Kidney epithelial cell (primary cell): ENCODE measurements at regions not wholly inside any gene's neighbourhood (a gene's known extent, or its start where the extent isn't known, plus 50 kb on each side); places are given as distances from the start of the nearest gene placed in this dataset.

ENCODE experiments used
- DNase-seq: peaks from one replicate; pipeline ENCODE4 v3.0.0-alpha.2; 2010; ENCODE audit warnings: low read depth
- H3K27me3 ChIP-seq: 2 replicates; pipeline ENCODE4 v1.6.0; 2011; ENCODE audit warnings: low read length; ENCODE audit not compliant: control insufficient read depth, insufficient read depth
- H3K36me3 ChIP-seq: 2 replicates; pipeline ENCODE4 v1.5.1; 2011; ENCODE audit warnings: low read length; ENCODE audit not compliant: control insufficient read depth, insufficient read depth
- H3K4me3 ChIP-seq: 2 replicates; pipeline ENCODE4 v1.5.1; 2011; ENCODE audit warnings: low read depth, mild to moderate bottlenecking, control low read depth, low read length
- CTCF ChIP-seq: IDR thresholded peaks from 2 replicates; pipeline ENCODE4 v1.5.1; 2011; ENCODE audit warnings: mild to moderate bottlenecking, moderate library complexity, low read length, control low read depth, inconsistent platforms; ENCODE audit not compliant: insufficient read depth, poor library complexity, severe bottlenecking

GRCh38 chr5:92444888-92445287 is 1061.8 kb upstream of the ARRDC3 start:
- Histone ChIP-seq H3K4me3 (no peak overlapping the region), H3K36me3 (no peaks in the 10 kb centered on the region), H3K27me3 (no peaks in the 10 kb centered on the region)
- no peak for TF ChIP-seq CTCF
- DNase-seq, result no peak

GRCh38 chr5:92435781-92436180 is 1052.7 kb upstream of the ARRDC3 start:
- no peak for TF ChIP-seq CTCF
- no peak overlapping the region for H3K4me3 ChIP-seq
- no peaks in the 10 kb centered on the region for H3K27me3 ChIP-seq
- no peaks in the 10 kb centered on the region for H3K36me3 ChIP-seq
- DNase-seq, result no peak

GRCh38 chr5:92429646-92430045 is 1046.5 kb upstream of the ARRDC3 start:
- no peaks in the 10 kb centered on the region for H3K27me3 ChIP-seq
- no peak for DNase-seq
- H3K36me3 ChIP-seq, result no peaks in the 10 kb centered on the region
- H3K4me3 ChIP-seq, result no peak overlapping the region
- TF ChIP-seq CTCF, result no peak

GRCh38 chr5:92428415-92428814 is 1045.3 kb upstream of the ARRDC3 start:
- Histone ChIP-seq H3K36me3 (no peaks in the 10 kb centered on the region), H3K27me3 (no peaks in the 10 kb centered on the region), H3K4me3 (no peak overlapping the region)
- DNase-seq, result no peak
- no peak for TF ChIP-seq CTCF

GRCh38 chr5:92424785-92425426 is 1041.8 kb upstream of the ARRDC3 start:
- DNase-seq, result no peak
- TF ChIP-seq CTCF, result no peak
- Histone ChIP-seq H3K27me3 (no peaks in the 10 kb centered on the region), H3K4me3 (no peak overlapping the region), H3K36me3 (no peaks in the 10 kb centered on the region)

- no peak overlapping the region for H3K4me3 ChIP-seq
- no peaks in the 10 kb centered on the region for H3K27me3 ChIP-seq
- no peak for TF ChIP-seq CTCF
- H3K36me3 ChIP-seq, result no peaks in the 10 kb centered on the region
- no peak for DNase-seq
Measured at GRCh38 chr5:92421942-92422341, 1038.8 kb upstream of the ARRDC3 start.
